ENCODE measurements at regions not wholly inside any gene's neighbourhood (a gene's known extent, or its start where the extent isn't known, plus 50 kb on each side); places are given as distances from the start of the nearest gene placed in this dataset.

DNA sequence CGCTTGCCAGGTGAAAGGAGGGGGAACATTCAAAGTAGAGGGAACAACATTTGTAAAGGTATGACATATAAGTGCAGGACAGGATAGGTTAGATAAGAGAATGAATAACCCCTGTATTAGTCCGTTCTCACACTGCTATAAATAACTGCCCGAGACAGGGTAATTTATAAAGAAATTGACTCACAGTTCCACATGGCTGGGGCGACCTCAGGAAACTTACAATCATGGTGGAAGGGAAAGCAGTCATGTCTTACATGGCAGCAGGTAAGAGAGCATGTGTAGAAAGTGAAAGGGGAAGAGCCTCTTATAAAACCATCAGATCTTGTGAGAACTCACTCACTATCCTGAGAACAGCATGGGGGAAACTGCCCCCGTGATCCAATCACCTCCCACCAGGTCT, 223.8 kb downstream of the SOX9 start:
- peaks cover 10 to 21% (median 11%) of the 10 kb centered on the region in 3 donors for H3K27me3 ChIP-seq (ENCODE audit: control insufficient read depth in 3 of 3, insufficient read depth in 3 of 3, low read length in 3 of 3)
- no peaks in the 10 kb centered on the region for H3K9me3 ChIP-seq (ENCODE audit: control insufficient read depth in 3 of 3, low read length in 3 of 3)
- H3K4me1 ChIP-seq (ENCODE audit: control insufficient read depth in 3 of 3, insufficient read depth in 3 of 3, low read length in 3 of 3): peaks cover 0 to 2% (median 0%) of the 10 kb centered on the region in 3 donors
- H3K36me3 ChIP-seq (ENCODE audit: control insufficient read depth in 3 of 3, insufficient read depth in 3 of 3, low read length in 3 of 3): no peaks in the 10 kb centered on the region
- no peak overlapping the region for H3K4me3 ChIP-seq (ENCODE audit: low read length in 3 of 3)
- no peak overlapping the region for H3K9ac ChIP-seq (ENCODE audit: low read depth in 1 of 3, low read length in 3 of 3)
- H3K27ac ChIP-seq (ENCODE audit: low read depth, low read length): no peak overlapping the region

- no peaks in the 10 kb centered on the region for H3K9me3 ChIP-seq (ENCODE audit: control insufficient read depth in 3 of 3, low read length in 3 of 3)
- peaks cover 0 to 2% (median 0%) of the 10 kb centered on the region in 3 donors for H3K4me1 ChIP-seq (ENCODE audit: control insufficient read depth in 3 of 3, insufficient read depth in 3 of 3, low read length in 3 of 3)
- no peak overlapping the region for H3K4me3 ChIP-seq (ENCODE audit: low read length in 3 of 3)
- H3K27me3 ChIP-seq (ENCODE audit: control insufficient read depth in 3 of 3, insufficient read depth in 3 of 3, low read length in 3 of 3): peaks cover 10 to 21% (median 11%) of the 10 kb centered on the region in 3 donors
- H3K36me3 ChIP-seq (ENCODE audit: control insufficient read depth in 3 of 3, insufficient read depth in 3 of 3, low read length in 3 of 3): no peaks in the 10 kb centered on the region
- no peak overlapping the region for H3K9ac ChIP-seq (ENCODE audit: low read depth in 1 of 3, low read length in 3 of 3)
- no peak overlapping the region for H3K27ac ChIP-seq (ENCODE audit: low read depth, low read length)
These were observed 224.3 kb downstream of the SOX9 start for GRCh38 chr17:72345088-72345487.

DNA sequence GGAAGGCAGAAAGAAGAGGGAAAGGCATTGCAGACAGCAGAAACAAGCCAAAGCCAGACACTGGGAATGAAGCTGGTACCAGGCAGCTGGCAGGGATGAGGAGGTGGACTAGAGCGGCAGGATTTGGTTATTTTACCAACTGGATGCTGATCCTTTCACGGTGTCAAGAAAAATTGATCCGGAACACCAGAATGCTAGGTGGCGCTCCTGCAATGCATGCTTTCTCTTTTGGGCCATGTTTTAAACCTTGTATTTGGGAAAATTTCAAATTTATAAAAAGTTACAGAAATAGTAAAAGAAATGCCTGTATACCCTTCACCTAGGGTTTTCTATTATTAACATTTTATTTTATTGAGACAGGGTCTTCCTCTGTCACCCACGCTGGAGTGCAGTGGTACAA, 224.7 kb downstream of the SOX9 start:
- Histone ChIP-seq H3K27ac (ENCODE audit: low read depth, low read length) (no peak overlapping the region), H3K9ac (ENCODE audit: low read depth in 1 of 3, low read length in 3 of 3) (no peak overlapping the region), H3K9me3 (ENCODE audit: control insufficient read depth in 3 of 3, low read length in 3 of 3) (no peaks in the 10 kb centered on the region), H3K4me1 (ENCODE audit: control insufficient read depth in 3 of 3, insufficient read depth in 3 of 3, low read length in 3 of 3) (peaks cover 0 to 2% (median 0%) of the 10 kb centered on the region in 3 donors), H3K4me3 (ENCODE audit: low read length in 3 of 3) (no peak overlapping the region), H3K27me3 (ENCODE audit: control insufficient read depth in 3 of 3, insufficient read depth in 3 of 3, low read length in 3 of 3) (peaks cover 6 to 21% (median 7%) of the 10 kb centered on the region in 3 donors), H3K36me3 (ENCODE audit: control insufficient read depth in 3 of 3, insufficient read depth in 3 of 3, low read length in 3 of 3) (no peaks in the 10 kb centered on the region)

- Histone ChIP-seq H3K4me1 (ENCODE audit: control insufficient read depth in 3 of 3, insufficient read depth in 3 of 3, low read length in 3 of 3) (peaks cover 0 to 2% (median 0%) of the 10 kb centered on the region in 3 donors), H3K4me3 (ENCODE audit: low read length in 3 of 3) (no peak overlapping the region), H3K36me3 (ENCODE audit: control insufficient read depth in 3 of 3, insufficient read depth in 3 of 3, low read length in 3 of 3) (no peaks in the 10 kb centered on the region), H3K27ac (ENCODE audit: low read depth, low read length) (no peak overlapping the region), H3K27me3 (ENCODE audit: control insufficient read depth in 3 of 3, insufficient read depth in 3 of 3, low read length in 3 of 3) (peaks cover 0 to 28% (median 5%) of the 10 kb centered on the region in 3 donors), H3K9me3 (ENCODE audit: control insufficient read depth in 3 of 3, low read length in 3 of 3) (no peaks in the 10 kb centered on the region), H3K9ac (ENCODE audit: low read depth in 1 of 3, low read length in 3 of 3) (no peak overlapping the region)
These were observed 225.5 kb downstream of the SOX9 start for GRCh38 chr17:72346306-72346705.

GRCh38 chr17:72349011-72349410, 228.2 kb downstream of the SOX9 start:
- Histone ChIP-seq H3K27me3 (ENCODE audit: control insufficient read depth in 3 of 3, insufficient read depth in 3 of 3, low read length in 3 of 3) (peaks cover under 1 to 24% (median 4%) of the 10 kb centered on the region in 3 donors), H3K4me3 (ENCODE audit: low read length in 3 of 3) (no peak overlapping the region), H3K9me3 (ENCODE audit: control insufficient read depth in 3 of 3, low read length in 3 of 3) (peaks cover 0 to 2% (median 0%) of the 10 kb centered on the region in 3 donors), H3K36me3 (ENCODE audit: control insufficient read depth in 3 of 3, insufficient read depth in 3 of 3, low read length in 3 of 3) (no peaks in the 10 kb centered on the region), H3K9ac (ENCODE audit: low read depth in 1 of 3, low read length in 3 of 3) (no peak overlapping the region), H3K4me1 (ENCODE audit: control insufficient read depth in 3 of 3, insufficient read depth in 3 of 3, low read length in 3 of 3) (no peaks in the 10 kb centered on the region), H3K27ac (ENCODE audit: low read depth, low read length) (no peak overlapping the region)

DNA sequence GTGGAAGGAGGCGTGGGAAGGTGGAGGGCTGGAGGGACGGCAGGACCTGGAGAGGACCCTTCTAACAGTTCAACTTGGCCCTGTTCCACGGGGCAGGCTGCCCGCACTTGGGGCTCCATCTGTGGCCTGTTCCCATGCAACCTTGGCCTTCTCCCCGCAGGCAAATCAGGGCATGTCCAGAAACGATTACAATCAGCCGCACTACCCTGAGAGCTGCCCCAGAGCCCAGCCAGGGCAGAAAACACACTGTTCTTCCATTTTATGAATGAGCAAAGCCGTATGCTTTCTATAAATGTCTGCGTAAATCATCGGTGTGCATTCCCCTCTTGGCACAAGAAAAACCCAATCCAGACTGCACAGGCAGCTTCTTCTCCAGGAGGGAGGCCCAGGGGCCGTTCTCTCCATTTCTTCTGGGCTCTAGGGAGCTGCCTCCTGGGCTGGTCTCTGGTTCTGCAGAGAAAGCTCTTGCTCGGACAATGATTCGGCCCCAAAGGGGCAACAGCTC, 228.7 kb downstream of the SOX9 start:
- Histone ChIP-seq H3K9me3 (ENCODE audit: control insufficient read depth in 3 of 3, low read length in 3 of 3) (peaks cover 0 to 5% (median 3%) of the 10 kb centered on the region in 3 donors), H3K27me3 (ENCODE audit: control insufficient read depth in 3 of 3, insufficient read depth in 3 of 3, low read length in 3 of 3) (peaks cover 4 to 24% (median 4%) of the 10 kb centered on the region in 3 donors), H3K36me3 (ENCODE audit: control insufficient read depth in 3 of 3, insufficient read depth in 3 of 3, low read length in 3 of 3) (no peaks in the 10 kb centered on the region), H3K9ac (ENCODE audit: low read depth in 1 of 3, low read length in 3 of 3) (no peak overlapping the region), H3K27ac (ENCODE audit: low read depth, low read length) (no peak overlapping the region), H3K4me3 (ENCODE audit: low read length in 3 of 3) (no peak overlapping the region), H3K4me1 (ENCODE audit: control insufficient read depth in 3 of 3, insufficient read depth in 3 of 3, low read length in 3 of 3) (no peaks in the 10 kb centered on the region)

DNA sequence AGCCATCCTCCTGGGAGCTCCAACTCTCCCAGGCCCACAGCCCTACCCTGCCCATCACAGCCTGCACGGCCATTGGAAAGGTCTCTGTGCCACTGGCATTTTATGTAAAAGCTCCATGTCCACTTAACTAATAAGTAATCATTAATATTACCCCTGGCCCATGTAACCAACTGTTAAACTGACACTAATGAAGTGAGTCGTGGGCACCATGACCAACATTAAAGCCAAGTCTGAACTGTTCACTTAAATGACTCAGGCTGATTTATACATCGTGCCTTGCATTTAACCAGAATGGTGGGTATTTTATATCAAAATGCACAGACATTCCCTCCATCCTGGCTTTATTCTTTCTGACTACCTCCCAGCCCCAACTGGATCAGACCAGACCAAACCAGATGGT, 229.3 kb downstream of the SOX9 start:
- H3K9ac ChIP-seq (ENCODE audit: low read depth in 1 of 3, low read length in 3 of 3): no peak overlapping the region
- no peaks in the 10 kb centered on the region for H3K36me3 ChIP-seq (ENCODE audit: control insufficient read depth in 3 of 3, insufficient read depth in 3 of 3, low read length in 3 of 3)
- peaks cover 0 to 5% (median 3%) of the 10 kb centered on the region in 3 donors for H3K9me3 ChIP-seq (ENCODE audit: control insufficient read depth in 3 of 3, low read length in 3 of 3)
- H3K27me3 ChIP-seq (ENCODE audit: control insufficient read depth in 3 of 3, insufficient read depth in 3 of 3, low read length in 3 of 3): peaks cover 4 to 24% (median 4%) of the 10 kb centered on the region in 3 donors
- H3K4me3 ChIP-seq (ENCODE audit: low read length in 3 of 3): no peak overlapping the region
- no peaks in the 10 kb centered on the region for H3K4me1 ChIP-seq (ENCODE audit: control insufficient read depth in 3 of 3, insufficient read depth in 3 of 3, low read length in 3 of 3)
- H3K27ac ChIP-seq (ENCODE audit: low read depth, low read length): no peak overlapping the region

GRCh38 chr17:72351365-72351764, 230.5 kb downstream of the SOX9 start:
- no peak overlapping the region for H3K27ac ChIP-seq (ENCODE audit: low read depth, low read length)
- H3K4me3 ChIP-seq (ENCODE audit: low read length in 3 of 3): no peak overlapping the region
- H3K4me1 ChIP-seq (ENCODE audit: control insufficient read depth in 3 of 3, insufficient read depth in 3 of 3, low read length in 3 of 3): no peaks in the 10 kb centered on the region
- peaks cover 4 to 21% (median 4%) of the 10 kb centered on the region in 3 donors for H3K27me3 ChIP-seq (ENCODE audit: control insufficient read depth in 3 of 3, insufficient read depth in 3 of 3, low read length in 3 of 3)
- no peak overlapping the region for H3K9ac ChIP-seq (ENCODE audit: low read depth in 1 of 3, low read length in 3 of 3)
- H3K36me3 ChIP-seq (ENCODE audit: control insufficient read depth in 3 of 3, insufficient read depth in 3 of 3, low read length in 3 of 3): no peaks in the 10 kb centered on the region
- H3K9me3 ChIP-seq (ENCODE audit: control insufficient read depth in 3 of 3, low read length in 3 of 3): peaks cover 0 to 5% (median 3%) of the 10 kb centered on the region in 3 donors

- no peaks in the 10 kb centered on the region for H3K36me3 ChIP-seq (ENCODE audit: control insufficient read depth in 3 of 3, insufficient read depth in 3 of 3, low read length in 3 of 3)
- H3K27me3 ChIP-seq (ENCODE audit: control insufficient read depth in 3 of 3, insufficient read depth in 3 of 3, low read length in 3 of 3): peaks cover 4 to 19% (median 4%) of the 10 kb centered on the region in 3 donors
- H3K9ac ChIP-seq (ENCODE audit: low read depth in 1 of 3, low read length in 3 of 3): no peak overlapping the region
- peaks cover 0 to 5% (median 3%) of the 10 kb centered on the region in 3 donors for H3K9me3 ChIP-seq (ENCODE audit: control insufficient read depth in 3 of 3, low read length in 3 of 3)
- no peak overlapping the region for H3K27ac ChIP-seq (ENCODE audit: low read depth, low read length)
- H3K4me3 ChIP-seq (ENCODE audit: low read length in 3 of 3): no peak overlapping the region
- no peaks in the 10 kb centered on the region for H3K4me1 ChIP-seq (ENCODE audit: control insufficient read depth in 3 of 3, insufficient read depth in 3 of 3, low read length in 3 of 3)
These were observed 231.1 kb downstream of the SOX9 start for GRCh38 chr17:72351884-72352346.

DNA sequence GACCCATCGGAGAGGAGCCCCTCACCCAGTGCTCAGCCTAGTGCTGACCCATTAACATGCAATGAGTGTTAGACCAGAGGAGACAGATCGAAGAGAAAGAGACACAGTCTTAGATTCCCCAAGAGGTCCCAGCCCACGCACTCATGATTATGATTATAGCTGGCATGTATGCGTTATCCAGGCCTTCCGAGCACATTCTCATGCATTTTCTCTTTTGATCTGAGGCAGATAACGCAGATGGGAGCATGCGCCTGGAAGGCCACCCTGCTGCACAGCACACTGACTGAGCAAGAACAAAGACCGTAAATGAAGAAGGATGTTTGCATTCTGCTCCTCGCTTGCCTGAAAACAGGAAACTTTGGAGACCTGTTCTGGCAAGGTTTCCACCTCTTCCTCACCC, 232.7 kb downstream of the SOX9 start:
- no peak overlapping the region for H3K27ac ChIP-seq (ENCODE audit: low read depth, low read length)
- H3K36me3 ChIP-seq (ENCODE audit: control insufficient read depth in 3 of 3, insufficient read depth in 3 of 3, low read length in 3 of 3): no peaks in the 10 kb centered on the region
- peaks cover 4 to 15% (median 4%) of the 10 kb centered on the region in 3 donors for H3K27me3 ChIP-seq (ENCODE audit: control insufficient read depth in 3 of 3, insufficient read depth in 3 of 3, low read length in 3 of 3)
- H3K4me3 ChIP-seq (ENCODE audit: low read length in 3 of 3): no peak overlapping the region
- no peaks in the 10 kb centered on the region for H3K4me1 ChIP-seq (ENCODE audit: control insufficient read depth in 3 of 3, insufficient read depth in 3 of 3, low read length in 3 of 3)
- H3K9ac ChIP-seq (ENCODE audit: low read depth in 1 of 3, low read length in 3 of 3): no peak overlapping the region
- H3K9me3 ChIP-seq (ENCODE audit: control insufficient read depth in 3 of 3, low read length in 3 of 3): peaks cover 0 to 5% (median 3%) of the 10 kb centered on the region in 3 donors

Measured in skeletal muscle tissue (tissue), 3 donors.